ENCODE measurements at regions not wholly inside any gene's neighbourhood (a gene's known extent, or its start where the extent isn't known, plus 50 kb on each side); places are given as distances from the start of the nearest gene placed in this dataset.

- TF ChIP-seq, protein P1, sequence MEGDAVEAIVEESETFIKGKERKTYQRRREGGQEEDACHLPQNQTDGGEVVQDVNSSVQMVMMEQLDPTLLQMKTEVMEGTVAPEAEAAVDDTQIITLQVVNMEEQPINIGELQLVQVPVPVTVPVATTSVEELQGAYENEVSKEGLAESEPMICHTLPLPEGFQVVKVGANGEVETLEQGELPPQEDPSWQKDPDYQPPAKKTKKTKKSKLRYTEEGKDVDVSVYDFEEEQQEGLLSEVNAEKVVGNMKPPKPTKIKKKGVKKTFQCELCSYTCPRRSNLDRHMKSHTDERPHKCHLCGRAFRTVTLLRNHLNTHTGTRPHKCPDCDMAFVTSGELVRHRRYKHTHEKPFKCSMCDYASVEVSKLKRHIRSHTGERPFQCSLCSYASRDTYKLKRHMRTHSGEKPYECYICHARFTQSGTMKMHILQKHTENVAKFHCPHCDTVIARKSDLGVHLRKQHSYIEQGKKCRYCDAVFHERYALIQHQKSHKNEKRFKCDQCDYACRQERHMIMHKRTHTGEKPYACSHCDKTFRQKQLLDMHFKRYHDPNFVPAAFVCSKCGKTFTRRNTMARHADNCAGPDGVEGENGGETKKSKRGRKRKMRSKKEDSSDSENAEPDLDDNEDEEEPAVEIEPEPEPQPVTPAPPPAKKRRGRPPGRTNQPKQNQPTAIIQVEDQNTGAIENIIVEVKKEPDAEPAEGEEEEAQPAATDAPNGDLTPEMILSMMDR (IDR thresholded peaks at IDR 0.05): no peak
- no peak for TF ChIP-seq POLR2A (IDR thresholded peaks at IDR 0.05)
These were observed 75.0 kb downstream of the GATA3 start for GRCh38 chr10:8129438-8129837.

Data from esophagus squamous epithelium (tissue), 4 donors.